OCI-LY7 (cell line): ENCODE measurements at regions not wholly inside any gene's neighbourhood (a gene's known extent, or its start where the extent isn't known, plus 50 kb on each side); places are given as distances from the start of the nearest gene placed in this dataset.

Experiments used
- CTCF ChIP-seq: fragments of 200-600 bp; sonication (generic); conservative IDR thresholded peaks from 2 replicates; pipeline ENCODE4 v1.5.1; 2014; ENCODE audit warnings: mild to moderate bottlenecking, antibody characterized with exemption, low read length, moderate library complexity, mixed read lengths
- EZH2phosphoT487 ChIP-seq: fragments of 200-600 bp; sonication (generic); IDR thresholded peaks from 2 replicates; pipeline ENCODE4 v1.6.1; 2018; ENCODE audit warnings: low read depth, borderline replicate concordance, mild to moderate bottlenecking, mixed run types, antibody characterized with exemption, low read length, moderate library complexity, mixed read lengths

GRCh38 chr10:83333566-83333965, 805.7 kb upstream of the GHITM start:
- TF ChIP-seq CTCF (no peak), EZH2phosphoT487 (no peak)
